NCI-H526 (cell line): ENCODE measurements at regions not wholly inside any gene's neighbourhood (a gene's known extent, or its start where the extent isn't known, plus 50 kb on each side); places are given as distances from the start of the nearest gene placed in this dataset.

Experiments used
- DNase-seq, 2 experiments: peaks; one replicate each; lab custom pipeline; 2025; lab: John Stamatoyannopoulos, UW

GRCh38 chr21:43332861-43333297 lies 94.1 kb downstream of the SIK1 start:
- peak in 1 of 2 experiments; percentile 34 for DNase-seq

GRCh38 chr21:43331962-43332828 lies 94.7 kb downstream of the SIK1 start:
- no peak for DNase-seq

- DNase-seq = no peak
Measured at GRCh38 chr21:43331111-43331961, 95.6 kb downstream of the SIK1 start.

GRCh38 chr21:43330306-43330881 lies 96.5 kb downstream of the SIK1 start:
- no peak for DNase-seq

- no peak for DNase-seq
Measured at GRCh38 chr21:43329711-43330269, 97.1 kb downstream of the SIK1 start.

- DNase-seq = no peak
Measured at GRCh38 chr21:43328958-43329691, 97.8 kb downstream of the SIK1 start.

- DNase-seq = no peak
Measured at GRCh38 chr21:43328185-43328957, 98.6 kb downstream of the SIK1 start.

- peak; percentile 27 to 69 for DNase-seq
Measured at GRCh38 chr21:43325968-43326715, 100.8 kb downstream of the SIK1 start.

GRCh38 chr21:43325036-43325435 lies 101.9 kb downstream of the SIK1 start:
- no peak for DNase-seq

GRCh38 chr21:43324596-43324995 lies 102.3 kb downstream of the SIK1 start:
- DNase-seq = no peak

- no peak for DNase-seq
Measured at GRCh38 chr21:43323244-43324005, 103.5 kb downstream of the SIK1 start.

- no peak for DNase-seq
Measured at GRCh38 chr21:43322805-43323204, 104.1 kb downstream of the SIK1 start.

GRCh38 chr21:43322311-43322710 lies 104.6 kb downstream of the SIK1 start:
- DNase-seq = no peak

- no peak for DNase-seq
Measured at GRCh38 chr21:43321611-43322010, 105.3 kb downstream of the SIK1 start.

GRCh38 chr21:43321111-43321510 lies 105.8 kb downstream of the SIK1 start:
- no peak for DNase-seq

GRCh38 chr21:43320526-43320925 lies 106.4 kb downstream of the SIK1 start:
- DNase-seq = no peak

- peak; percentile 86 to 92 for DNase-seq
Measured at GRCh38 chr21:43318841-43319781, 107.8 kb downstream of the SIK1 start.

GRCh38 chr21:43318368-43318767 lies 108.6 kb downstream of the SIK1 start:
- no peak for DNase-seq
